ENCODE measurements at regions not wholly inside any gene's neighbourhood (a gene's known extent, or its start where the extent isn't known, plus 50 kb on each side); places are given as distances from the start of the nearest gene placed in this dataset.

DNA sequence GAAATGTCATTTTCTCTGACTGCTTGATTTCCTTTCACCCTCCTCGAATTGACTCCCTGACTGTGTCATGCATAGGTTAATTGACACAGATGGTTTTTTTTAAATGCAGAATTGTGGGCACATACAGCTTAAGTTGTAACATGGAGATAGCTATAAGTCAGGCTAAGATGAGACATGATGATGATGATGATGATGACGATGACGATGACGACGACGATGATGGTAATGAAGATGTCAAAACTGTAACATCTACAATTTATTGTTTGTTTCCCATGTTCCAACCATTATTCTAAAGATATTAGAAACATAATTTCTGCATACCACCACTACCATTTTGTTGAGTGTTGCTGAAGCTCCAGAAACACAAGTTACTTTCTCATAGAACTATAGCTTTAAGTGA, 1232.8 kb downstream of the XPNPEP1 start:
- Histone ChIP-seq H3K4me3 (ENCODE audit: low read depth in 2 of 2, low read length in 2 of 2) (no peak overlapping the region), H3K9me3 (ENCODE audit: control insufficient read depth, insufficient read depth, low read depth, low read length) (no peaks in the 10 kb centered on the region), H3K4me1 (ENCODE audit: control insufficient read depth, insufficient read depth, low read length) (no peaks in the 10 kb centered on the region), H3K27me3 (ENCODE audit: control insufficient read depth, insufficient read depth, low read length) (no peaks in the 10 kb centered on the region), H3K36me3 (ENCODE audit: control insufficient read depth, insufficient read depth, low read length) (no peaks in the 10 kb centered on the region), H3K27ac (ENCODE audit: low read length) (no peak overlapping the region)
- ChIA-PET POLR2A (no interaction called here), CTCF (no interaction called here)
- no peak for TF ChIP-seq POLR2AphosphoS5 (IDR thresholded peaks at IDR 0.05; ENCODE audit: low read depth, low read length)
- TF ChIP-seq SIN3A (IDR thresholded peaks at IDR 0.05; ENCODE audit: borderline replicate concordance, insufficient read depth, low read depth, low read length), result no peak
- TF ChIP-seq, protein P1, sequence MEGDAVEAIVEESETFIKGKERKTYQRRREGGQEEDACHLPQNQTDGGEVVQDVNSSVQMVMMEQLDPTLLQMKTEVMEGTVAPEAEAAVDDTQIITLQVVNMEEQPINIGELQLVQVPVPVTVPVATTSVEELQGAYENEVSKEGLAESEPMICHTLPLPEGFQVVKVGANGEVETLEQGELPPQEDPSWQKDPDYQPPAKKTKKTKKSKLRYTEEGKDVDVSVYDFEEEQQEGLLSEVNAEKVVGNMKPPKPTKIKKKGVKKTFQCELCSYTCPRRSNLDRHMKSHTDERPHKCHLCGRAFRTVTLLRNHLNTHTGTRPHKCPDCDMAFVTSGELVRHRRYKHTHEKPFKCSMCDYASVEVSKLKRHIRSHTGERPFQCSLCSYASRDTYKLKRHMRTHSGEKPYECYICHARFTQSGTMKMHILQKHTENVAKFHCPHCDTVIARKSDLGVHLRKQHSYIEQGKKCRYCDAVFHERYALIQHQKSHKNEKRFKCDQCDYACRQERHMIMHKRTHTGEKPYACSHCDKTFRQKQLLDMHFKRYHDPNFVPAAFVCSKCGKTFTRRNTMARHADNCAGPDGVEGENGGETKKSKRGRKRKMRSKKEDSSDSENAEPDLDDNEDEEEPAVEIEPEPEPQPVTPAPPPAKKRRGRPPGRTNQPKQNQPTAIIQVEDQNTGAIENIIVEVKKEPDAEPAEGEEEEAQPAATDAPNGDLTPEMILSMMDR (IDR thresholded peaks at IDR 0.05), result no peak
- TF ChIP-seq, protein P2, sequence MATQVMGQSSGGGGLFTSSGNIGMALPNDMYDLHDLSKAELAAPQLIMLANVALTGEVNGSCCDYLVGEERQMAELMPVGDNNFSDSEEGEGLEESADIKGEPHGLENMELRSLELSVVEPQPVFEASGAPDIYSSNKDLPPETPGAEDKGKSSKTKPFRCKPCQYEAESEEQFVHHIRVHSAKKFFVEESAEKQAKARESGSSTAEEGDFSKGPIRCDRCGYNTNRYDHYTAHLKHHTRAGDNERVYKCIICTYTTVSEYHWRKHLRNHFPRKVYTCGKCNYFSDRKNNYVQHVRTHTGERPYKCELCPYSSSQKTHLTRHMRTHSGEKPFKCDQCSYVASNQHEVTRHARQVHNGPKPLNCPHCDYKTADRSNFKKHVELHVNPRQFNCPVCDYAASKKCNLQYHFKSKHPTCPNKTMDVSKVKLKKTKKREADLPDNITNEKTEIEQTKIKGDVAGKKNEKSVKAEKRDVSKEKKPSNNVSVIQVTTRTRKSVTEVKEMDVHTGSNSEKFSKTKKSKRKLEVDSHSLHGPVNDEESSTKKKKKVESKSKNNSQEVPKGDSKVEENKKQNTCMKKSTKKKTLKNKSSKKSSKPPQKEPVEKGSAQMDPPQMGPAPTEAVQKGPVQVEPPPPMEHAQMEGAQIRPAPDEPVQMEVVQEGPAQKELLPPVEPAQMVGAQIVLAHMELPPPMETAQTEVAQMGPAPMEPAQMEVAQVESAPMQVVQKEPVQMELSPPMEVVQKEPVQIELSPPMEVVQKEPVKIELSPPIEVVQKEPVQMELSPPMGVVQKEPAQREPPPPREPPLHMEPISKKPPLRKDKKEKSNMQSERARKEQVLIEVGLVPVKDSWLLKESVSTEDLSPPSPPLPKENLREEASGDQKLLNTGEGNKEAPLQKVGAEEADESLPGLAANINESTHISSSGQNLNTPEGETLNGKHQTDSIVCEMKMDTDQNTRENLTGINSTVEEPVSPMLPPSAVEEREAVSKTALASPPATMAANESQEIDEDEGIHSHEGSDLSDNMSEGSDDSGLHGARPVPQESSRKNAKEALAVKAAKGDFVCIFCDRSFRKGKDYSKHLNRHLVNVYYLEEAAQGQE (IDR thresholded peaks at IDR 0.05; ENCODE audit: insufficient read depth in 1 of 2, low read depth in 2 of 2, low read length in 1 of 2), result no peak
- no peak for TF ChIP-seq TCF7L2 (IDR thresholded peaks at IDR 0.05; ENCODE audit: low read depth, low read length)
- in situ Hi-C loops (cut with HindIII; ENCODE audit: low pct_unique_long_range_greater_than_20kb, low sequenced_read_pairs), result no loop called here
- DNase-seq (ENCODE audit: low read depth, low spot score) (no peak), ATAC-seq (no peak)
- intact Hi-C loops (cut with micrococcal nuclease; ENCODE audit: unreplicated experiment), result no loop called here
- BruUV-seq (replicated peaks), result no TSS peak

- no TSS peak for BruUV-seq (replicated peaks)
- ATAC-seq (no peak), DNase-seq (ENCODE audit: low read depth, low spot score) (no peak)
- Histone ChIP-seq H3K4me1 (ENCODE audit: control insufficient read depth, insufficient read depth, low read length) (no peaks in the 10 kb centered on the region), H3K27ac (ENCODE audit: low read length) (no peak overlapping the region), H3K9me3 (ENCODE audit: control insufficient read depth, insufficient read depth, low read depth, low read length) (no peaks in the 10 kb centered on the region), H3K4me3 (ENCODE audit: low read depth in 2 of 2, low read length in 2 of 2) (no peak overlapping the region), H3K36me3 (ENCODE audit: control insufficient read depth, insufficient read depth, low read length) (no peaks in the 10 kb centered on the region), H3K27me3 (ENCODE audit: control insufficient read depth, insufficient read depth, low read length) (no peaks in the 10 kb centered on the region)
- POLR2A ChIA-PET, result no interaction called here
- in situ Hi-C loops (cut with HindIII; ENCODE audit: low pct_unique_long_range_greater_than_20kb, low sequenced_read_pairs), result no loop called here
- intact Hi-C loops (cut with micrococcal nuclease; ENCODE audit: unreplicated experiment), result no loop called here
- CTCF ChIA-PET, result no interaction called here
- no peak for TF ChIP-seq POLR2AphosphoS5 (IDR thresholded peaks at IDR 0.05; ENCODE audit: low read depth, low read length)
- no peak for TF ChIP-seq TCF7L2 (IDR thresholded peaks at IDR 0.05; ENCODE audit: low read depth, low read length)
- TF ChIP-seq, protein P1 (IDR thresholded peaks at IDR 0.05), result no peak
Measured at GRCh38 chr10:108689891-108690290, 1233.4 kb downstream of the XPNPEP1 start.

GRCh38 chr10:108688314-108688713, 1235.0 kb downstream of the XPNPEP1 start:
- no peaks in the 10 kb centered on the region for H3K27me3 ChIP-seq (ENCODE audit: control insufficient read depth, insufficient read depth, low read length)

More at GRCh38 chr10:108688314-108688713, 1235.0 kb downstream of the XPNPEP1 start:
- in situ Hi-C loops (cut with HindIII; ENCODE audit: low pct_unique_long_range_greater_than_20kb, low sequenced_read_pairs), result no loop called here
- no TSS peak for BruUV-seq (replicated peaks)
- Histone ChIP-seq H3K4me1 (ENCODE audit: control insufficient read depth, insufficient read depth, low read length) (no peaks in the 10 kb centered on the region), H3K36me3 (ENCODE audit: control insufficient read depth, insufficient read depth, low read length) (no peaks in the 10 kb centered on the region), H3K4me3 (ENCODE audit: low read depth in 2 of 2, low read length in 2 of 2) (no peak overlapping the region), H3K9me3 (ENCODE audit: control insufficient read depth, insufficient read depth, low read depth, low read length) (no peaks in the 10 kb centered on the region), H3K27ac (ENCODE audit: low read length) (no peak overlapping the region)
- ChIA-PET CTCF (no interaction called here), POLR2A (no interaction called here)
- no peak for DNase-seq (ENCODE audit: low read depth, low spot score)
- TF ChIP-seq, protein P2 (IDR thresholded peaks at IDR 0.05; ENCODE audit: insufficient read depth in 1 of 2, low read depth in 2 of 2, low read length in 1 of 2), result no peak
- TF ChIP-seq POLR2AphosphoS5 (IDR thresholded peaks at IDR 0.05; ENCODE audit: low read depth, low read length) (no peak), SIN3A (IDR thresholded peaks at IDR 0.05; ENCODE audit: borderline replicate concordance, insufficient read depth, low read depth, low read length) (no peak), TCF7L2 (IDR thresholded peaks at IDR 0.05; ENCODE audit: low read depth, low read length) (no peak)
- TF ChIP-seq, protein P1 (IDR thresholded peaks at IDR 0.05), result no peak
- intact Hi-C loops (cut with micrococcal nuclease; ENCODE audit: unreplicated experiment), result no loop called here
- ATAC-seq, result no peak

Measured in Panc1 (cell line).